ENCODE measurements at regions not wholly inside any gene's neighbourhood (a gene's known extent, or its start where the extent isn't known, plus 50 kb on each side); places are given as distances from the start of the nearest gene placed in this dataset.

DNA sequence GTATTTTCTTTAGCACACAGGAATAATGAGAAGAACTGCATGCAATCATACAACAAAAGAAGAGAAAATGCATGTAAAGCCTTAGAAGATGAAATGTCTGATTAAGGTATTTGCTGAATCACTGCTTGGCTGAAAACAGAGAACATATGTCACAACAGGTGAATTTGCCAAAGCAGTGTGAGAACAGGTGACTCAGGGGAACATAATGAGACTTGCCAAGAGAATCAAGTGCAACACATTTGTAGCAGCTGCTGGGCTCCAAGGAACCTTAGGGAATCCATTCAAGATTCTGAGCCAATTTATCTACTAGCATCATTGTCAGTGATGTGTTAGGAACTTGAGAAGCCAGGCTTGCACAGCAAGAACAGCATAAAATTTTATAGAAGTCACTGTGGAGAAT is 273.1 kb downstream of the PCDH20 start:
- no peaks in the 10 kb centered on the region for H3K79me2 ChIP-seq (ENCODE audit: control insufficient read depth, insufficient read depth, low read length, unreplicated experiment)
- no peaks in the 10 kb centered on the region for H3K36me3 ChIP-seq (ENCODE audit: insufficient read depth, low read length)
- H3K27ac ChIP-seq (ENCODE audit: low read depth, low read length), result no peak overlapping the region
- H2AFZ ChIP-seq (ENCODE audit: low read length, unreplicated experiment), result no peak overlapping the region
- no peak overlapping the region for H3K4me3 ChIP-seq (ENCODE audit: low read depth, low read length)
- H3K4me1 ChIP-seq (ENCODE audit: control insufficient read depth, insufficient read depth, low read length, unreplicated experiment), result no peaks in the 10 kb centered on the region
- H3K27me3 ChIP-seq (ENCODE audit: insufficient read depth, low read length), result no peaks in the 10 kb centered on the region

DNA sequence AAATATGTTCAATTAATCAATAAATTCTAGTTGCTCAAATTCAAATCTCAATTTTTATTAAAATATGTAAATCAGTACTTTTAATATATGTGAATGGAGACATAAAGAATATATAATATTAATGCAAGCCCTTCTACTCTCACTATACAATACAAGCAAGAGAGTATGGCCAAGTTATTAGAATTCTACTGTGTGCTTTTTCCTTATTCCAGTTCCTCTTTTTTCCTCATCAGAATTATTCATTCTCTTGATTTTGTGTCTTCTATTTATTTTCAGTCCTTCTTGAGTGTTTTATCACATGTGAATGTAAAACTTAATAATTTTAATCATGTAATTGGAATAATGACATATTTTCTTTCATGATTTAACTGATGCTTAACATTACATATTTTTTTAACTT is 276.8 kb downstream of the PCDH20 start:
- Histone ChIP-seq H3K79me2 (ENCODE audit: control insufficient read depth, insufficient read depth, low read length, unreplicated experiment) (no peaks in the 10 kb centered on the region), H3K27ac (ENCODE audit: low read depth, low read length) (no peak overlapping the region), H3K27me3 (ENCODE audit: insufficient read depth, low read length) (no peaks in the 10 kb centered on the region), H2AFZ (ENCODE audit: low read length, unreplicated experiment) (no peak overlapping the region), H3K36me3 (ENCODE audit: insufficient read depth, low read length) (no peaks in the 10 kb centered on the region), H3K4me3 (ENCODE audit: low read depth, low read length) (no peak overlapping the region), H3K4me1 (ENCODE audit: control insufficient read depth, insufficient read depth, low read length, unreplicated experiment) (no peaks in the 10 kb centered on the region)

DNA sequence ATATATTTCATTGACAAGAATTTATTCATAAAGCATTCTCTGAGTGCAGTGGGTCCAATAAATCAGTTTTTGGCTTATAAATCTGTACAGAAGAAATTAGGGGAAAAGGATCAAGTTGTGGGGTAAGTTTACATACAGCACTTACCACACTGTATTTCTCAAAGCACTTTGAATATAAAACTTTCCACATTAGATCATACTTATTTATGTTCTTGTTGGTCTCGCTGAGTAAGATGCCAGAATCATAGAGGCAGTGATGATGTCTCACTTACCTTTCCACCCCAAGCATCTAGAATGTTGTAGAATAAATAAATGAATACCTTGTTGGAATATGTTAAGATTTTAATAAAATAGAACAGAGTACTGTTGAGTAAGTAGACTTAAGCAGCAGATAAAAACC is 279.1 kb downstream of the PCDH20 start:
- Histone ChIP-seq H3K4me3 (ENCODE audit: low read depth, low read length) (no peak overlapping the region), H2AFZ (ENCODE audit: low read length, unreplicated experiment) (no peak overlapping the region), H3K79me2 (ENCODE audit: control insufficient read depth, insufficient read depth, low read length, unreplicated experiment) (no peaks in the 10 kb centered on the region)

DNA sequence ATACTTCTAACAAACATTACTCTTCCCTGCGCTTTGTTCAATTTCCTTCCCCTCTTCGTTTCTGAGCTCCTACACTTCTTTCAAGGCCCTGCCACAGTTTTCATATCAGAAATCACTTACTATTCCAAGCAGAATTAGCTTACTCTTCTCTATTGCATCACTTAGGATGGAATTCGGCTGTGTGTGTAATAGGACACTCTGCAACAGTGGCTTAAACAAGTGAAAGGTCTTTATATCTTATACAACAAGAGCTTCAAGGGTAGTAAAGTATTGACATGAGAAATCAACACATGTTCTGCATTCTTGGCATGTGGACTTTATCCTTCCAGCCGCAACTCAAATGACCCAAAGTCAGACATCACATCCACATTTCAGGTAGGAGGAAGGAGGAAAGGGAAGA is 279.6 kb downstream of the PCDH20 start:
- H3K79me2 ChIP-seq (ENCODE audit: control insufficient read depth, insufficient read depth, low read length, unreplicated experiment), result no peaks in the 10 kb centered on the region
- H3K27ac ChIP-seq (ENCODE audit: low read depth, low read length), result no peak overlapping the region
- H3K4me3 ChIP-seq (ENCODE audit: low read depth, low read length), result no peak overlapping the region
- no peak overlapping the region for H2AFZ ChIP-seq (ENCODE audit: low read length, unreplicated experiment)
- no peaks in the 10 kb centered on the region for H3K4me1 ChIP-seq (ENCODE audit: control insufficient read depth, insufficient read depth, low read length, unreplicated experiment)
- no peaks in the 10 kb centered on the region for H3K36me3 ChIP-seq (ENCODE audit: insufficient read depth, low read length)
- H3K27me3 ChIP-seq (ENCODE audit: insufficient read depth, low read length), result no peaks in the 10 kb centered on the region

More for the DNA sequence above, 279.1 kb downstream of the PCDH20 start:
- Histone ChIP-seq H3K36me3 (ENCODE audit: insufficient read depth, low read length) (no peaks in the 10 kb centered on the region), H3K27ac (ENCODE audit: low read depth, low read length) (no peak overlapping the region), H3K27me3 (ENCODE audit: insufficient read depth, low read length) (no peaks in the 10 kb centered on the region), H3K4me1 (ENCODE audit: control insufficient read depth, insufficient read depth, low read length, unreplicated experiment) (no peaks in the 10 kb centered on the region)

DNA sequence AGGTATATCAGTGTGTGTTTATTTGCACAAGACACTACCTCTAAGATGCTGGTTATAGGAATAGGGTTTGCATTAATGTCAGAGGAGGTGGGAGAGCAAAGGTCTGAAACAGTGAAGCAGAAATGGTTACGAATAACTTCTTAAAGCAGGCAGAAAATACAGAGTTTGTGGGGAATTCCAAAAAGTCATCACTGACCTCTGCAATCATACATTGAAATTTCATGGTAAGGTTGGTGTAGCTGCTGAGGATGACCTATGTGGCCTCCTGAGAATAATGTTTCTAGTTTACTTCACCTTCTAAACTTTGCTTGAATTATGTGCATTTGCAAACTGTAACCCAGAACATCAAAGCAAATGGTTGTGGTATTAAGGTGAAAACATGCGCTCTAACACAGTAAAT is 280.1 kb downstream of the PCDH20 start:
- Histone ChIP-seq H3K27me3 (ENCODE audit: insufficient read depth, low read length) (no peaks in the 10 kb centered on the region), H3K36me3 (ENCODE audit: insufficient read depth, low read length) (no peaks in the 10 kb centered on the region), H3K79me2 (ENCODE audit: control insufficient read depth, insufficient read depth, low read length, unreplicated experiment) (no peaks in the 10 kb centered on the region), H3K27ac (ENCODE audit: low read depth, low read length) (no peak overlapping the region), H2AFZ (ENCODE audit: low read length, unreplicated experiment) (no peak overlapping the region), H3K4me1 (ENCODE audit: control insufficient read depth, insufficient read depth, low read length, unreplicated experiment) (no peaks in the 10 kb centered on the region), H3K4me3 (ENCODE audit: low read depth, low read length) (no peak overlapping the region)

DNA sequence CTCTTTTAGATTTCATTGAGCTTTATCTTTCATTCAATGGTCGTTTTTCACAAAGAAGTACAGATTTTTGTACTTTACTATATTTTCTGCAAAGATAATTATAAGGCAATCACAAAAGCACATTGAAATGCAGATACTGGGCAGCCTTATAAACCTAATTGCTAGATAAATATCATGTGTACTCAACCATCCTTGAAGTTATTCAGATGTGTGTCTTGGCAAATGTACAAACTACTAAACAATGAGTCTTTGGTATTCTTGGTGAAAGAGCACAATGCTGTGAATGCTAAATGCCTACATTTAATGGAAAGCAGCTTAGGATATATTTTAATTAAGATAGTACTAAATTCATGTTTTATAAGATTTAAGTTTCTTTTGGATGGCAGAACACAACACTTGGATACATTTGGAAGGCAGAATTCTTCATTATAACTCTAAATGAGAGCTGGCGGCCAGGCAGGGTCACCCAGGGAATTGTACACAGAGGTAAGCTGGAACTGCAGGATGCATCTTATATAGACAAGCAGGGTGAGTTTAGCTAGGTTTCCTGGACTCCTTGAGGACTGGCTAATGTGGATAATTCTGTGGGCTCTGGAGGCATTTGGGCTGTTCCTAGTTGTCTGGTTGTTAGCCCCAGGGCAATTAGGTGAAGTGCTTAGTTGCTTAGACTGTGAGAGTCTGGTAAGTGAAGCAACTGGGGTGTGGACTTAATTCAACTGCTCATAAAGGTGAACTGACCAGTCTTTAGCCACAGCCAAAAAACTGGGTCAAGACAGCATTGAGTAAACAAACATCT is 286.6 kb downstream of the PCDH20 start:
- Histone ChIP-seq H3K36me3 (ENCODE audit: insufficient read depth, low read length) (no peaks in the 10 kb centered on the region), H2AFZ (ENCODE audit: low read length, unreplicated experiment) (no peak overlapping the region), H3K4me3 (ENCODE audit: low read depth, low read length) (no peak overlapping the region), H3K27ac (ENCODE audit: low read depth, low read length) (no peak overlapping the region), H3K79me2 (ENCODE audit: control insufficient read depth, insufficient read depth, low read length, unreplicated experiment) (no peaks in the 10 kb centered on the region), H3K4me1 (ENCODE audit: control insufficient read depth, insufficient read depth, low read length, unreplicated experiment) (no peaks in the 10 kb centered on the region), H3K27me3 (ENCODE audit: insufficient read depth, low read length) (no peaks in the 10 kb centered on the region)

DNA sequence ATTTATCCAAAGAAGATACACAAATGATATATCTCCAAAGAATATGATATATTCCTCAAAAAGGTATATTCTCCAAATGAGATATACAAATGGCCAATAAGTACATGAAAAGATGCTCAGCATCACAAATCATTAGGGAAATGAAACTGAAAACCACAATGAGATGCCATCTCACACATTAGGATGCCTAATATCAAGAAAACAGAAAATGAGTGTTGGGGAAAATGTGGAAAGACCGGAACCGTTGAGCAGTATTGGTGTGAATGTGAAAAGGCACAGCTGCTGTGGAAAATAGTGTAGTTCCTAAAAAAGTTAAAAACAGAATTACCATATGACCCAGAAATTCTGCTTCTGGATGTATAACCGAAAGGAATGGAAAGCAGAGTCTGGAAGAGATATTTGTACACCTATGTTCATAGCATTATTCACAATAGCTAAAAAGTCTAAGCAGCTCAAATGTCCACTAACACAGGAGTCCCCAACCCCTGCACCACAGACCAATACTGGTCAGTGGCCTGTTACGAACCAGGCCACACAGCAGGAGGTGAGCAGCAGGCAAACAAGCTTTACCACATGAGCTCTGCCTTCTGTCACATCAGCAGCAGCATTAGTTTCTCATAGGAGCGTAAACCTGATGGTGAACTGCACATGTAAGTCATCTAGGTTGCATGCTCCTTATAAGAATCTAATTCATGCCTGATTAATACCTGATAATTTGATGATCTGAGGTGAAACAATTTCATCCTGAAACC is 291.9 kb downstream of the PCDH20 start:
- H3K79me2 ChIP-seq (ENCODE audit: control insufficient read depth, insufficient read depth, low read length, unreplicated experiment), result no peaks in the 10 kb centered on the region
- H2AFZ ChIP-seq (ENCODE audit: low read length, unreplicated experiment), result no peak overlapping the region
- H3K27me3 ChIP-seq (ENCODE audit: insufficient read depth, low read length), result no peaks in the 10 kb centered on the region
- H3K4me1 ChIP-seq (ENCODE audit: control insufficient read depth, insufficient read depth, low read length, unreplicated experiment), result no peaks in the 10 kb centered on the region
- no peak overlapping the region for H3K4me3 ChIP-seq (ENCODE audit: low read depth, low read length)
- H3K27ac ChIP-seq (ENCODE audit: low read depth, low read length), result no peak overlapping the region
- no peaks in the 10 kb centered on the region for H3K36me3 ChIP-seq (ENCODE audit: insufficient read depth, low read length)

DNA sequence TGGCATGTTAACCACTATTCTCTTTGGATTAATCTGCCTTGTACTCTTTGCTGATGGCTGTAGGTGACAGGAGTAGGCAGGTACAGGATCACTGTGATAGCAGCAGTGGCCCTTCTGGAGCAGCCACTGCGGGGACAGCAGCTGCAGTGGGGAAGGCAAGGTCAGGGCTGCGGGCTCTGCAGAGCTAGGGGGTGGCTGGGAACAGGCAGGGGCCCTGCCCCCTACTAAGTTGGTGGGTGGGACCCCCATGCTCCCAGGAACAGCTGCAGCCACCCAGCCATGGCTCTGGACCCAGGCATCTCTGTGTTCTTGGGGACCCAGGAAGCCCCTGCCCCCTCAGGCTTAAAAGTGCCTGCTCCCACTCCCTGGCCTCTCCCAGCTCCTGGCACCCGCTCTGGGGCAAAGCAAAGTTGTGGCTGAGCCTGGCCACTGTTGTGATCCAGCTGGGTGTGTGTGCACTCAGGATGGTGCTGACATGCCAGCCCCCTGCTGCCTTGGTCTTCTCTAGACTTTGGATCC is 302.4 kb downstream of the PCDH20 start:
- H2AFZ ChIP-seq (ENCODE audit: low read length, unreplicated experiment), result no peak overlapping the region
- H3K4me3 ChIP-seq (ENCODE audit: low read depth, low read length), result no peak overlapping the region
- H3K27me3 ChIP-seq (ENCODE audit: insufficient read depth, low read length), result no peaks in the 10 kb centered on the region
- no peak overlapping the region for H3K27ac ChIP-seq (ENCODE audit: low read depth, low read length)
- no peaks in the 10 kb centered on the region for H3K4me1 ChIP-seq (ENCODE audit: control insufficient read depth, insufficient read depth, low read length, unreplicated experiment)
- H3K79me2 ChIP-seq (ENCODE audit: control insufficient read depth, insufficient read depth, low read length, unreplicated experiment), result no peaks in the 10 kb centered on the region
- H3K36me3 ChIP-seq (ENCODE audit: insufficient read depth, low read length), result no peaks in the 10 kb centered on the region

DNA sequence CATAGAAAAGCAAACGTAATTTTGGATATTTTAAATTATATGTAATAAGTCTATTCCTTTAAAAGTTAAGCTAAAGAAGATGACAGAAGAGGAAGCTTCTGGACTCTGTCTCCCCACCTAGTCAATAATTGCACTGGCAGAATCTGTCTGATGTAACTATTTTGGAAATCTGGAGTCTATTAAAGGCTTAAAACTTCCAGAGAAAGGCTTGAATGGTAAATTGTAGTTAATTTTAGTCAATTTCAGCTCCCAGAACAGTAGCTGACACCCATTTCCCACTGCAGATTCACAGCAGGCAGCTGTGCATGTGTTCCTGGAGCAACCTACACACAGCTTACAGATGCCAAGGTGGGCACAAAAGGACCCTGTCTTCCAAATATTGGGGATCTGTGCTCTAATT is 304.1 kb downstream of the PCDH20 start:
- no peak overlapping the region for H3K27ac ChIP-seq (ENCODE audit: low read depth, low read length)
- H3K79me2 ChIP-seq (ENCODE audit: control insufficient read depth, insufficient read depth, low read length, unreplicated experiment), result no peaks in the 10 kb centered on the region
- H3K36me3 ChIP-seq (ENCODE audit: insufficient read depth, low read length), result no peaks in the 10 kb centered on the region
- H3K4me3 ChIP-seq (ENCODE audit: low read depth, low read length), result no peak overlapping the region
- no peaks in the 10 kb centered on the region for H3K27me3 ChIP-seq (ENCODE audit: insufficient read depth, low read length)
- no peak overlapping the region for H2AFZ ChIP-seq (ENCODE audit: low read length, unreplicated experiment)
- no peaks in the 10 kb centered on the region for H3K4me1 ChIP-seq (ENCODE audit: control insufficient read depth, insufficient read depth, low read length, unreplicated experiment)

DNA sequence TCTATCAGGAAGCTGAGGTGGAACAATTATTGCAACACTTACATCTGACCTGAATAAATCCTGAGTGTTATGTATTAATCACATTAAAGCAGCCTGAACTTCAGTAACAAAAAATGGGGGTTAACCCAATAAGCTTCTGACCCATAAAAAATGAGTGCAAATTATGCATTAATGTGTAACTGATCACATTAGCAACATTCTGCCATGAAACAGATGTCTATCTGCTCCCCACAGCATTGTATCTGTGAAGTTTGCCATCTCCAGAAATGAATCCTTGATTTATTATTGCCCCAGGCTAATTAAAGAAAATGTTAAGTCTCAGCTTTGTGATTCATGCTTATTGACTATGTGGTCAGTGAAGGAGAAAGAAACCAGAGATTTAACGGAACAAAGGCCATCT is 304.9 kb downstream of the PCDH20 start:
- no peak overlapping the region for H3K27ac ChIP-seq (ENCODE audit: low read depth, low read length)
- H3K27me3 ChIP-seq (ENCODE audit: insufficient read depth, low read length), result no peaks in the 10 kb centered on the region
- H3K4me1 ChIP-seq (ENCODE audit: control insufficient read depth, insufficient read depth, low read length, unreplicated experiment), result no peaks in the 10 kb centered on the region
- no peak overlapping the region for H2AFZ ChIP-seq (ENCODE audit: low read length, unreplicated experiment)
- H3K79me2 ChIP-seq (ENCODE audit: control insufficient read depth, insufficient read depth, low read length, unreplicated experiment), result no peaks in the 10 kb centered on the region
- no peaks in the 10 kb centered on the region for H3K36me3 ChIP-seq (ENCODE audit: insufficient read depth, low read length)
- H3K4me3 ChIP-seq (ENCODE audit: low read depth, low read length), result no peak overlapping the region

DNA sequence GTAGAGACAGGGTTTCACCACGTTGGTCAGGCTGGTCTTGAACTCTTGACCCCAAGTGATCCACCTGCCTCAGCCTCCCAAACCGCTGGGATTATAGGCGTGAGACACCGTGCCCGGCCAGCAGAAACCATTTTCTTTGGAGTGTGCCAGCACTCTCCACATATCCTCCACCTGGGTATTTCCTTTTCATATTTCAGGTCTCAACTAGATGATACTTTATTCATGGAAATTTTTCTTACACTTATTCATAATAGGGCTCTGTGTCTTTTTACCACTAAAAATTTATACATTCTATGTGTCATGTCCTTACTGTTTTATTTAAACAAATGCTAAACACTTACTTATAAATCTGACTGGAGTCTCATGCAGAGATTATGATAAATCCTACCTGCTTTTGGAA is 305.9 kb downstream of the PCDH20 start:
- Histone ChIP-seq H3K27me3 (ENCODE audit: insufficient read depth, low read length) (no peaks in the 10 kb centered on the region), H3K4me3 (ENCODE audit: low read depth, low read length) (no peak overlapping the region), H3K27ac (ENCODE audit: low read depth, low read length) (no peak overlapping the region), H3K36me3 (ENCODE audit: insufficient read depth, low read length) (no peaks in the 10 kb centered on the region), H3K79me2 (ENCODE audit: control insufficient read depth, insufficient read depth, low read length, unreplicated experiment) (no peaks in the 10 kb centered on the region), H2AFZ (ENCODE audit: low read length, unreplicated experiment) (no peak overlapping the region), H3K4me1 (ENCODE audit: control insufficient read depth, insufficient read depth, low read length, unreplicated experiment) (no peaks in the 10 kb centered on the region)
